ENCODE measurements at regions not wholly inside any gene's neighbourhood (a gene's known extent, or its start where the extent isn't known, plus 50 kb on each side); places are given as distances from the start of the nearest gene placed in this dataset.

DNA sequence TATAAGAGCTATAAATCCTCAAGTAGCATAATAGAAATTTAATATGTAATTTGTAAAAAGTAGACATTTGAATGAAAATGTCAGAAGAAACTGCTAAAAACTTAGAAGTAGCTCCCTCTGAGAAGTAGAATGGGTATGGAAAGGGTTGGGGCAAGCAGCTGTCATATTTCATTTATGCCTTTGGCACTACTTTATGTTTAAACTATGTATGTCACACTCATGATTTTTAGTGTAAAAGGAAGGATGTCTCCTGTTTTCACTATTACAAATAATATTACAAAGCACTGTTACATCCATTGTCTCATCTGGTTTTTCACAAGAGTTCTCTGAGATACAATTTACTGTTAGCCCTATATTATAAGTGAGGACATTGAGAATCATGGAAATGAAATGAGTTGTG lies 96.3 kb upstream of the ZNF462 start:
- DNase-seq (ENCODE audit: low spot score), result no peak
- H3K4me2 ChIP-seq (ENCODE audit: low read length), result no peak overlapping the region
- intact Hi-C loops (cut with micrococcal nuclease; ENCODE audit: unreplicated experiment), result no loop called here
- ChIA-PET CTCF (ENCODE audit: unreplicated experiment) (no interaction called here), POLR2A (interaction anchor here (0.6 to 1.1 kb wide), 2 partner anchors 13 to 1565 kb away, joined by 3 to 7 read pairs; no protein-coding TSS in a partner anchor)
- no peaks in the 10 kb centered on the region for H3K4me1 ChIP-seq (ENCODE audit: insufficient read depth, low read length, poor library complexity, severe bottlenecking)
- no peaks in the 10 kb centered on the region for H4K20me1 ChIP-seq (ENCODE audit: insufficient read depth, low read length)
- no peak for TF ChIP-seq CTCF (conservative IDR thresholded peaks at IDR 0.05; ENCODE audit: low read length)
- no peak for TF ChIP-seq EZH2phosphoT487 (IDR thresholded peaks at IDR 0.05; ENCODE audit: borderline replicate concordance, low read depth, low read length)
- no peaks in the 10 kb centered on the region for H3K9me3 ChIP-seq (ENCODE audit: low read length)
- no peak overlapping the region for H2AFZ ChIP-seq (ENCODE audit: low read length)
- H3K4me3 ChIP-seq (ENCODE audit: low read depth, low read length, poor library complexity, severe bottlenecking), result no peak overlapping the region
- H3K36me3 ChIP-seq (ENCODE audit: insufficient read depth, low read length), result no peaks in the 10 kb centered on the region; the same call in 1 of the 2 replicates
- no TSS peak for BruUV-seq (replicated peaks)
- no peaks in the 10 kb centered on the region for H3K9me2 ChIP-seq (ENCODE audit: insufficient read depth, low read length)
- no peaks in the 10 kb centered on the region for H3K79me2 ChIP-seq (ENCODE audit: insufficient read depth, low read depth, low read length)
- H3K27ac ChIP-seq (ENCODE audit: low read depth, low read length, poor library complexity, severe bottlenecking), result no peak overlapping the region

DNA sequence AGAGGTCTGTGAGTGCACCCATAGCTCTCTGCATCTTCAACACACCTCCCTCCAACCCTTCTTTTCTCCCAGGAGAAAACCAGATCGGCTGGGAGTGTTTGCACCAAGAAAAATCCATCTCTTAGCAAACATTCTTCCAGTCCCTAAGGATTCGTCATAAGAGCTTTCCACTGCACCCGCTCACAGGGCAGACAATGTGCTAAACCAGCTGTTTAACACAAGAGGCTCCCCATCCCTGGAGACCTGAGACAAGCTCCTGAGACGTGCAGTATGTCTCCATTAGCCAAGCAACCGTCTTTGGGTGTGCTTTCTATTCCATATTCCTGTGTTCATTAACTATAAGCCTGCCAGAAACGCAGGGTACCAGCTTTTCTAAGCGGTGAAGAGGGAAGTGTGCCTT lies 93.6 kb upstream of the ZNF462 start:
- Histone ChIP-seq H3K79me2 (ENCODE audit: insufficient read depth, low read depth, low read length) (no peaks in the 10 kb centered on the region), H4K20me1 (ENCODE audit: insufficient read depth, low read length) (no peaks in the 10 kb centered on the region), H3K4me1 (ENCODE audit: insufficient read depth, low read length, poor library complexity, severe bottlenecking) (no peaks in the 10 kb centered on the region), H3K4me2 (ENCODE audit: low read length) (no peak overlapping the region), H3K27ac (ENCODE audit: low read depth, low read length, poor library complexity, severe bottlenecking) (no peak overlapping the region), H3K4me3 (ENCODE audit: low read depth, low read length, poor library complexity, severe bottlenecking) (no peak overlapping the region), H2AFZ (ENCODE audit: low read length) (no peak overlapping the region), H3K36me3 (ENCODE audit: insufficient read depth, low read length) (no peaks in the 10 kb centered on the region; the same call in 1 of the 2 replicates), H3K9me3 (ENCODE audit: low read length) (no peaks in the 10 kb centered on the region), H3K9me2 (ENCODE audit: insufficient read depth, low read length) (no peaks in the 10 kb centered on the region)
- ChIA-PET POLR2A (interaction anchor here (0.6 kb wide), 1 partner anchor 23 kb away, joined by 7 read pairs; no protein-coding TSS in a partner anchor), CTCF (ENCODE audit: unreplicated experiment) (no interaction called here)
- TF ChIP-seq EZH2phosphoT487 (IDR thresholded peaks at IDR 0.05; ENCODE audit: borderline replicate concordance, low read depth, low read length) (no peak), CTCF (conservative IDR thresholded peaks at IDR 0.05; ENCODE audit: low read length) (no peak)
- BruUV-seq (replicated peaks), result no TSS peak
- intact Hi-C loops (cut with micrococcal nuclease; ENCODE audit: unreplicated experiment), result no loop called here
- DNase-seq (ENCODE audit: low spot score), result no peak

DNA sequence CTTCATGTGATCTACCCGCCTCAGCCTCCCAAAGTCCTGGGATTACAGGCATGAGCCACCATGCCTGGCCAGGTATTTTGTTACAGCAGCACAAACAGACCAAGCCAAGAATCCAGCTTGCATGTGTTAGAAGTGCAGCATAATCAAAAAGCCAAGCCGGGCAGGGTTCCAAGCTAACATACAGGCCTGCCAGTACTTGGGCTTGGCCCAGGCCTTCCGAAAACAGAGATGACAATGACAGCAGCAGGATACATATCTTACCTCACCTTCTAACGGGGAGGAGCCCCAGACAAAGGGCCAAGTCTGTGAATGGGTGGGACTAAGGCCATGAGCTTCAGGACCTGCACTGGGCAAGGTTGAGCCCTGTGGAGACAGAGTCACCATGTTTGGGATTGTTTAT lies 91.4 kb upstream of the ZNF462 start:
- CTCF ChIA-PET (ENCODE audit: unreplicated experiment), result no interaction called here
- POLR2A ChIA-PET, result no interaction called here
- no peaks in the 10 kb centered on the region for H3K36me3 ChIP-seq (ENCODE audit: insufficient read depth, low read length)

More for the DNA sequence above, 91.4 kb upstream of the ZNF462 start:
- intact Hi-C loops (cut with micrococcal nuclease; ENCODE audit: unreplicated experiment), result no loop called here
- DNase-seq (ENCODE audit: low spot score), result no peak
- H3K27ac ChIP-seq (ENCODE audit: low read depth, low read length, poor library complexity, severe bottlenecking), result no peak overlapping the region
- H3K9me2 ChIP-seq (ENCODE audit: insufficient read depth, low read length), result no peaks in the 10 kb centered on the region
- no peak overlapping the region for H2AFZ ChIP-seq (ENCODE audit: low read length)
- H4K20me1 ChIP-seq (ENCODE audit: insufficient read depth, low read length), result no peaks in the 10 kb centered on the region
- no TSS peak for BruUV-seq (replicated peaks)
- H3K4me2 ChIP-seq (ENCODE audit: low read length), result no peak overlapping the region
- no peaks in the 10 kb centered on the region for H3K4me1 ChIP-seq (ENCODE audit: insufficient read depth, low read length, poor library complexity, severe bottlenecking)
- no peak for TF ChIP-seq CTCF (conservative IDR thresholded peaks at IDR 0.05; ENCODE audit: low read length)
- no peak for TF ChIP-seq EZH2phosphoT487 (IDR thresholded peaks at IDR 0.05; ENCODE audit: borderline replicate concordance, low read depth, low read length)
- H3K4me3 ChIP-seq (ENCODE audit: low read depth, low read length, poor library complexity, severe bottlenecking), result no peak overlapping the region
- H3K9me3 ChIP-seq (ENCODE audit: low read length), result no peaks in the 10 kb centered on the region
- no peaks in the 10 kb centered on the region for H3K79me2 ChIP-seq (ENCODE audit: insufficient read depth, low read depth, low read length)
